ENCODE measurements at regions not wholly inside any gene's neighbourhood (a gene's known extent, or its start where the extent isn't known, plus 50 kb on each side); places are given as distances from the start of the nearest gene placed in this dataset.

GRCh38 chr20:52244702-52245101 lies 53.1 kb upstream of the ZFP64 start:
- TF ChIP-seq CTCF (IDR thresholded peaks at IDR 0.05) (no peak), POLR2A (IDR thresholded peaks at IDR 0.05; ENCODE audit: low read depth) (no peak), POLR2AphosphoS5 (IDR thresholded peaks at IDR 0.05) (no peak)

Data from esophagus muscularis mucosa (tissue), 3 donors.